ENCODE measurements at regions not wholly inside any gene's neighbourhood (a gene's known extent, or its start where the extent isn't known, plus 50 kb on each side); places are given as distances from the start of the nearest gene placed in this dataset.
"Not testable (repeated sequence)": the region's sequence is repeated elsewhere in the genome, so short reads cannot be mapped to it uniquely, and the experiment has no call there.

DNA sequence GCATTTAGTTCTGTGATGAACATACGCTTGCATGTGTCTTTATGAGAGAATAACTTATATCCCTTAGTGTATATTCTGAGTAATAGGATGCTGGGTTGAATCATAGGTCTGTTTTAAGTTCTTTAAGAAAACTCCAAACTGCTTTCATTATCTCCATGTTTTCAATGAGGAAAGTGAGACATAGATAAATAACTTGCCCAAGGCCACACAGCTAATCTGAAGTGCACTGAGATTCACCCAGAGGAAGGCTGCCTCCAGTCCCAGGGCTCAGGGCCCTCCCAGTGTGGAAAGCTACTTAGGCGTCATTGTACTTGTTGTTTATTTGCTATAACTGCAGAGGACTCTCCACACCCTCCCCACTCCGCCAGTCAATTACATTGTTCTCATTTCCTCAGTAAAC lies 126.7 kb downstream of the INHBA start:
- DNase-seq = no peak

DNA sequence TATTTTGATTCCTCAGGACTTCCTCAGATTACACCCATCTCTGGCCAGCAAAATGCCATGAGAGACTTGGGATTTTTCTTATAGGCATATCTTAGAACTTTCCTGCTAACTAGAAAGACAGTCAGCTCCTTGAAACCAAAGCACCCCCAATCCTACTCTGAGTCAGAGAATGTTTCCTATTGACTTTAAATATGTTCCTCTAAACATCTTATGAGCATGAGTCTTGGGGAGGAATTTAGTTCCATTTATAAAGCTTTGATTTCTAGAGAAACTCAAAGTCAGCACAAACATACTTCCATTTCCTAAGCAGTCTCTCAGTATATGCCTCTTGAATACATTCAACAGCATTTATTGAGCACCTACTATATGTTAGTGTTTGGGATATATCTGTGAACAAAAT lies 128.5 kb downstream of the INHBA start:
- DNase-seq = no peak

DNA sequence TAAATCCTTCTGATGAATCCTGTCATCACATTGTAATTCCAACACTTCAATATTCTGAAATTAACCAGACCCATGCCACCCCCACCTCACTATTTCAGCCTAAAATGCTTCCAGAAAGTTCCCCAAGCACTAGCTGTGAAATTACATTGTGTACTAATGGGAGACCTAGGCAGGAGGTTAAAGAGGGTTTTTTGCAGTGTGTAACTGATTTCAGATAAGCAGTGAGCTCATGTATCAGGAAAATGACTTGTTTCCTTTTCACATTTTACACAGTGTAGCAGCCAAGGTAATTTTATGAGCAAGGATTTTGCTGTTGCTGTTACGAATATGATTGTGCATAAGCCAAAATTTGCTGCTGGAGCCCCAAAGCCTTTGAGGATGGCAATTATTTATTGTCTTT lies 129.0 kb downstream of the INHBA start:
- no peak for DNase-seq

DNA sequence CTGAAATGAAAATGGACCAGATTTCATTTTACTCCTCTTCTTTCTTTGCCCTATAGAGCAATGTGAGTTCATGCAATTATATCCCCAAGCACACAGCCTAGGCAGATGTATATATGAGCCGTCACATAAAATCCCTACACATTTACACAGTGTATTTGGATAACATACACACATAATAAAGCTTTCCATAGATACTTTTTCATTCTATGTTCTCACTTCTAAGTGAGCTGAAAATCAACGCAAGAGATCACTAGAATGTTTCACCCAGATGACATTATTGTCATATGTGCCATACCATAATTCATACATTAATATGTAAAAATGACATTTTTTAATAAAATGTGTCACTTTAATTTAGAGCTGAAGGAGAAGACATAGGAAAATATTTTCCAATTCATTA lies 129.4 kb downstream of the INHBA start:
- DNase-seq = no peak

DNA sequence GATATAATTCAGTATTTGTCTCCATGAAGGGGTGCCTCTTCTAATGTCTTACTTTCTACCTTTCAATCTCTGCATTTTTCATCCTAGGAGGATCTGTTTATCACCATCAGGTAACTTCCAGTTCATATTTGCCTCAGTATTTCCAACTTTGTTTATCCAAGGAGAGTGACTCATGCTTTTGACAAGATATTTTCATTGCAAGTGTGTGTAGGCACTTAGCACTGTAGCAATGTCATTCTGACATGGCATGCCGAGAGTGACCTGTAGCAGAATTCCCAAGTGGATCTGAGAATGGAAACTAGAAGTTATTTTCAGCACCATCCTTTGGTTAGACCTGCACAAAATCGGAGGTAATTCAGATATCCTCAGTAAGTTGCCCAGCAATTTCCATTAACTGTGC lies 129.9 kb downstream of the INHBA start:
- DNase-seq = no peak

DNA sequence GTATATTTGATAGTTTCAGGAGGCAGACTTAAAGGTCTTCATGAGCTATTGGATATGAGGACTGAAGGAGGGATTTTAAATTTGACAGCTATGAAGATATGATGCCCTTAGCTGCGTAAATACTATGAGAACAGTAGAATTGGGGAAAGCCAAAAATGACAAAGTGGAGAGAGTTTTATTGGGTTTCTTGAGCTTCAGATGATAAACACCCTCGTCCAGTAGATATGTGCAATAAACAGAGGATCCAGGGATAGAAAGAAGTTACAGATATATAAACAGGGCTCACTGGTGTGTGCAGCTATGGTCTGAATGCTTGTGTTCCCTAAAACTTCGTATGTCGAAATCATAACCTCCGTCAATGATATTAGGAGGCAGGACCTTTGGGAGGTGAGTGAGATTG lies 131.3 kb downstream of the INHBA start:
- DNase-seq = no peak

DNA sequence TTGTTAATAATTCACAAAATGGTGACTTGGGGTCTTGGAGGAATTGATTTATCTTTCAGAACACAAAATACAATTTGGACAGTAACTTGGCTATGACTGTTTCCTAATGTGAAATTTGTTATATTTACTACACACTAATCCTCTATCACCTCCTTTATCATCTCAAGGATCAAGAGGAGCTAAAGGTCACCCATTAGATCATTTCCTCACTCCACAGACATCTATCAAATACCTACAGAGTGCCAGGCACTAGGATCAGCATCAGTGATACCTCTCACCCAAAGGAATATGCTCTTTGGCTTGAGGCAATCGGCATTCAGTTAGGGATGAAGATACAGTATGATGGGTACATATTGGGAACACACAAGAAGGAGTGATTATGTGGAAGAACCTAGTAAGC lies 132.1 kb downstream of the INHBA start:
- DNase-seq = no peak

DNA sequence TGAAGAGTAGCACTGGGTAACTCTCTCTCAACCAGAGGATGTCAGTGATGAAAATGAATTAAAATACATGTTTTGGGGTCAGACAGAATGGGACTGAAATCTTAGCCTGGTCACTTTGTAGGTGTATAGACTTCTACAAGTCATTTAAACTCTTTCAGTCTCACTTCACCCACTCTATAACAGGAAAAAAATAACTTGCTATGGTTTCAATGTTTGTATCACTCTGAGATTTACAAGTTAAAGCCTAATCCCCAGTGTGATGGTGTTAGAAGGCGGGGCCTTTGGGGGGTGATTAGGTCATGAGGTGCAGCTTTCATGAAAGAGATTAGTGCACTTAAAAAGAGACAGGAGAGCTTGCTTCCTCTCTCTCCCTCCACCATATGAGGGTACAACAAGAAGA lies 134.8 kb downstream of the INHBA start:
- no peak for DNase-seq

DNA sequence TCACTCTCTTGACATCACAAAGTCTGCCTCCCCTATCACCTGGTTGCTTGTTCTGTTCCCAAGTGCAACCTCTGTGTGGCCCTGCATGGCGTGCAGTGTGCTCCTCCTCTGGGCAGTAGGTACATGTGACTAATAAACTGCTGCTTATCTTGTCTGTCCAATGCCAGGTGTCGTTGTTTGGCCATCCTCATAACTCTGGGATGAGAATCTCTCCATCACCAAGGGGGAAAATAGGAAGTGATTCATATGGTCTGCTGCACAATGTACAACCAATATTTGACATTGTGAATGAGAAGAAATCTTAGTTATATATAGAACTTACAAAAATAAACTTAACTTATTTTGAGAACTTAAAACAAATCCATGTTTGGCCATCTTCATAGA lies 135.2 kb downstream of the INHBA start:
- no peak for DNase-seq

DNA sequence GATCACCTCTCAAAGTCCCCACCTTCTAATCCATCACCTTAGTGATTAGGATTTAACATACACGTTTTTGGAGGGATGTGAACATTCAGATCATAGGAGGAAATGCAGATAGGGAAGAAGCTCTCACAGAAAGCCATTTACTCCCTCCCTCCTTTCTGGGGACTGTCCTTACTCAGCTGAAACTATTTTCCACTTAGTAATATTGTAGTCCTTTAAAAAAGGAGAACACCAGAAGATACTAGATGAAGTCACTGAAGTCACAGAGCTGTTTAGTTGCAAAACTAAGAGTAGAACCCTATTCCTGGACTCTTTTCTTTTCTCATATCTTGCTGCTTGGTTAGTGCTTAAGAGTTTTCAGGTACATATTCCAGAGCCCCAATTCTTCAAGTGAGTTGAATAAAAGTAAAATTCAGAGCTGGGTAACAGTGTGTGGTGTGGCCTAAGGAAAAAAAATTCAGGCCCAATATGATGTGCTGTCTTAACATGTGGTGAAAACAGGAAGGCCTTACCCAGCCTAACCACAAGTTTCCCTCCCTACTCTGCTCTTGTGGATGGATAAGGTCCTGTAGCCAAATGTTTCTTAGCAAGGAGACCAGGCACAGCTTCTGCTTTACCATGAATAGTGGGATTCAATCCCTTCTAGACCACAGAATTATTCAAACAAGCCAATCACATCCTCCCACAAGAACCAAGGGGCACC lies 135.7 kb downstream of the INHBA start:
- DNase-seq = no peak

DNA sequence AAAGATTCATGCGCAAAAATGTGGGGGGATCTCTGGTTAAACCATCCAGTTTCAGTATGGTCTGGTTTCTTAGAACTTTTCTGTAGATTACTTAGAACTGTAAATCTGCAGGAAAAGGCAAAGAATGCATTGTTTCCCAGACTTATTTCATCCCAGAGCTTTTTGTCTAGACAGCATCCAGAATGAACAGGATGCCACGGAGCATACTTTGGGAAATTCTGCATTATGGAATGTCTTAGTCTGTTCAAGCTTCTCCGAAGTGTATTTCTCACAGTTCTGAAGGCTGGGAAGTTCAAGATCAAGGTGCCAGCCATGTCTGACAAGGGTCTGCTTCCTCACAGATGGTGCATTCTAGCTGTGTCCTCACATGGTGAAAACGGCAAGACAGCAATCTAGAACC lies 136.3 kb downstream of the INHBA start:
- no peak for DNase-seq

DNA sequence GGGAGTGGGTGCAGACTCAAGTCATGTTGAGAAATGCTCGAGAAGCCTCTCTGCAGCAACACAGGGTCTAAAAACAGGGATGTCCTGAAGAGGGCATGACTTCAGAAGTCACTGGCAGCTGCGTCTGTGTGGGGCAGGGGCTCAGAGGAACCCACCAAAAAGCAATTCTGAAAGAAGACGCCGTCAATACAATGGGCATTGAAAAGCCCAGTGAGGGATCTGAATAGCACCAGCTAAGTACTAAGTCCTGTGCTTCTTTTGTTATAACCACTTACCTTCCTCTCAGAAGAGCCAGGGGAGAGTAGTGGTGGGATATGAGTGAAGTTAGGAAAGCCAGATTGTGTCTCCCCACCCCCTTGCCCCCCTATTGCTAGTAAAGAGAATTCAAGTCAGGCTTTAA lies 137.2 kb downstream of the INHBA start:
- DNase-seq = no peak

DNA sequence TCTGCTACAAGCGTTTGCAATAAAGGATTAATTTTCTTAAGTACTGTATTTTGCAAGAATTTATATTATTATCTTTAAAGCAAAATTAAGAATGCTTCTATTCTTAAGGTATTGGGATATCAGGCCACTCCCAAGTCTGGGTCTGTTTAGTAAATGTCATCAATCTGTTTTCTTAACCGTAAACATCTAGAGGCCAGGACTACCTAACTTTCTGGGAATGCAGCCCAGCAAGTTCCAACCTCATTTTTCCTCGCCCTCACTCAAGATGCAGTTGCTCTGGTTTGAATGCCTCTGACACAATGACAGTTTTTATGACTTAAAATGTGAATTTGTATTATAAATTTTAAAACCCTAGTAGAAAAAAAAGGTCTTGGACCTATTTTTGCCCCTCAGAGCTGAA lies 143.5 kb downstream of the INHBA start:
- no peak for DNase-seq

DNA sequence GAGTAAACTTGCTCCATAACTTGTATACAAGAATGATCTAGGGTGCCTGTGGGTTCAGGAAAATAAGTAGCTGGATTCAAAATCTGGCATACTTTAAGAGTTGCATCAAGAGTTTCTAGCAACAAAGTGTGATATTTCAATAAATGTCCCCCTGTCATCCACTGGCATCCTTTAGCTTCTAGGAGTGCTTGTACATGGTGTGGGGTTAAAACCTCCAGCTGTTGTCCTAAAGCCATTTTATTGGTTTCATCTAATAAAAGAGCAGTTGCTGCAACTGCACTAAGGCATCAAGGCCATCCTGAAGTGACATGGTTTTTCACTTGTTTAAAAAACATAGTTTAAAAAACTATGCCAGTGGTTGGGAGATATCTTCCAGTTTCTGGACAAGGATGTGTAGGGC lies 148.4 kb downstream of the INHBA start:
- no peak for DNase-seq

DNA sequence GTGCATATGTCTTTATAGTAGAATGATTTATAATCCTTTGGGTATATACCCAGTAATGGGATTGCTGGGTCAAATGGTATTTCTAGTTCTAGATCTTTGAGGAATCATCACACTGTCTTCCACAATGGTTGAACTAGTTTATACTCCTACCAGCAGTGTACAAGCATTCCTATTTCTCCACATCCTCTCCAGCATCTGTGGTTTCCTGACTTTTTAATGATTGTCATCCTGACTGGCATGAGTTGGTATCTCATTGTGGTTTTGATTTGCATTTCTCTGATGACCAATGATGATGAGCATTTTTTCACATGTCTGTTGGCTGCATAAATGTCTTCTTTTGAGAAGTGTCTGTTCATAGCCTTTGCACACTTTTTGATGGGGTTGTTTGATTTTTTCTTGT lies 152.8 kb downstream of the INHBA start:
- DNase-seq = not testable (repeated sequence)

DNA sequence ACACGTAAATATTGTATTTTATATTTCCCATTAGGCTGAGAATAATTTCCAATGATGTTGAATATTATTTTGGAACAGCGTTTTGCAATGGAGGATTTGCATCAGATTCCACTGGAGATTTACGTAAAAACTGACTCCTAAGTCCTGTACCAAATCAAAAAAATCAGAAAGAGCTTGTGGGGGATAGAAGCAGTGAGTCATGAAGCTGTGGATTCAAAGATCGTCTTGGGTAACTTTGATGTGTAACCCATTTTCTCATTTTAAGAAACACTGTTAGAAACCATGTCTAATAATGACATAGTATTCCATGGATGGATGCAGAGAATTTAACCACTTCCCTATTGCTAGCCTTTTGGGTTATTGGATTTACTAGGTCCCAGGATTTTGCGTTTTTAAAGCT lies 158.6 kb downstream of the INHBA start:
- no peak for DNase-seq

DNA sequence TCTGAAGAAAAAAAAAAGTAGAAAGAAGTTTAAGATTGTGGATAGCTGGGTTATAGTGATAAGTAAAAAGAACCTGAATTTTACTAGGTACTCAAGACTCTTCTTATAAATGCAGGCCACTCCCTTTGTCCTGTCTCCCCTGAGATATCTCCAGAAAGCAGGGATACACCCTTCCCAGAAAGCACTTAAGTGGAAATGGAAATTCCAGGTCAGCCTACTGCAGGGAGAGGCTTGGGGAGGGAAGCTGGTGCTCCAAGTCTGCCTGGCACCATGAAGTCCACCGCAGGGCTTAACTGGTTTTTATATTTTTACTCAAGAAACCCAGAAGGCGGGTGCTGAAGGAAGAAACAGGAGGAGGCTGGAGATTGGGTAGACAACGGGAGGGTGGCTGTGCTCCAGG lies 162.3 kb downstream of the INHBA start:
- DNase-seq = no peak

DNA sequence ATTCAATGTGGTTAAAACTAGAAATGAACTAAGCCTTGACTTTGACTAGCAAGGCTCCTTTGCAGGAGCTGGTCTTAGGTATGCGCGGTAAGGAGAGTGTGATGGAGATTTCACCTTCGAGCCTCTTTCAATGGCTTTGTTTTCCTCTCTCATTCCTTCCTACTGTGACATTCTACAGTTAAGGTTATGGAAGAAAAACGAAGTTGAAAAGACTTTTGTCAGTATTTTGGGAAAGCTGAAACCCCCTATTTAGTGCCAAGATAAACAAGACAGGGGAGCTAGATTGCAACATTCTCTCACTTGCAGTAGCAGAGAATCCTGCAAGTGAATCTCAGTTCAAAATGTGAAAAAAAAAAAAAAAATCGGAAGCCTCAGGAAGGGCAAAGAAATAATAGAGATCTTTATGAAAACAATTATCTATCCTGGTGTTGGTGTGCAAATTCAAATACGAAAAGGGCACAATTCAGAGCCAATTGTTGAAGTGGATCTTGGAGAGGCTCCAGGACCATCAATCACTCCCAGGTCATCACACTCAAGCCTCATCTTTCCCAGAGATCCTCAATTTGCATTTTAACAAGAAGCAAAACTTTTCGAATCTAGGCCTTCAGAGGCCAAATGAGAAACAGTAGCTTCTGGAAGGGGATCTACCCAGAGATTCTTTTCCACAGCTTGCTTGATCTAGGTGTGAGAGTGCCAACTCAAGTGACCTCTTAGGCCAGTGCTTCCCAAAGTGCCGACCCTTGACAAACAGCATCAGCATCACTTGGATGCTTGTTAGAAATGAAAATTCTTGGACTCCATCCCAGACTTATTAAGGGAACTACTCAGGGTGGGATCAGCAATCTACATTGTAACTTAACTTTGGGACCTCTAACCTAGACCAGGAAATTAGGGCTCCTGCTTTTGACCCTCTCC lies 163.8 kb downstream of the INHBA start:
- no peak for DNase-seq

DNA sequence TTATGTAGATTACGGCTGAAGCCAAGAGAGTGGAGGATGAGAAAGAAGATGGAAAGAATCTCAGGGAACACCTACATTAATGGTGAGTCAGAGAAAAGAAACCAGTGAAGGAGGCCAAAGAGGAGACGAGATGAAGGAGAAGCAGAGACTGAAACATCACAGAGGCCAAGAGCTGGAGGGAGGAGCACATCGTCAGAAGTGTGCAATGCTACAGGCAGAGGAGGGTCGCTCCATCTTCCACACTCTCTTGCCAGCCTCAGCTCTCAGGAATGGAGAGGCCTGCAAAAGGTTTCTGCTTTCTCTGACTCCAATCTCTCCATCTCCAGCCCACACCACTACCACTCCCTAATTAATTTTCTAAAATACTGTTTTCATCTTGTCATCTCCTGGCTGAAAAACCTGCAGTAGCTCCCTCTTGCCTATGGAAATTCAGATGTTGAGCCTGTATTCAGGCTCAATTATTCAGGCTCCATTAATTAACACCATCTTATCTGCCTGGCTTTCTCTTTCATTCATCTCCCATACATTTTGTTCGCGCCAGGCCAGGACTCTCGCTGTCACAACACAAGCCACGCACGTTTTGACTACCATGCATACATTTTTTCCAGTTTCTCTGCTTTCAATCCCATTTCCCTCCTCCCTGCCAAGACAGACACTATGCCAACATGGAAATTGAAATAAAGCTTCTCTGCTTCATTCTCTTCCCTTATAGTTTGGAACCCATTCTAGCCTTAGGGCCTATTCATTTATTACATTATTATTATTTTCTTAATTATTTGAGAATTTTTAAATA lies 165.8 kb downstream of the INHBA start:
- no peak for DNase-seq

DNA sequence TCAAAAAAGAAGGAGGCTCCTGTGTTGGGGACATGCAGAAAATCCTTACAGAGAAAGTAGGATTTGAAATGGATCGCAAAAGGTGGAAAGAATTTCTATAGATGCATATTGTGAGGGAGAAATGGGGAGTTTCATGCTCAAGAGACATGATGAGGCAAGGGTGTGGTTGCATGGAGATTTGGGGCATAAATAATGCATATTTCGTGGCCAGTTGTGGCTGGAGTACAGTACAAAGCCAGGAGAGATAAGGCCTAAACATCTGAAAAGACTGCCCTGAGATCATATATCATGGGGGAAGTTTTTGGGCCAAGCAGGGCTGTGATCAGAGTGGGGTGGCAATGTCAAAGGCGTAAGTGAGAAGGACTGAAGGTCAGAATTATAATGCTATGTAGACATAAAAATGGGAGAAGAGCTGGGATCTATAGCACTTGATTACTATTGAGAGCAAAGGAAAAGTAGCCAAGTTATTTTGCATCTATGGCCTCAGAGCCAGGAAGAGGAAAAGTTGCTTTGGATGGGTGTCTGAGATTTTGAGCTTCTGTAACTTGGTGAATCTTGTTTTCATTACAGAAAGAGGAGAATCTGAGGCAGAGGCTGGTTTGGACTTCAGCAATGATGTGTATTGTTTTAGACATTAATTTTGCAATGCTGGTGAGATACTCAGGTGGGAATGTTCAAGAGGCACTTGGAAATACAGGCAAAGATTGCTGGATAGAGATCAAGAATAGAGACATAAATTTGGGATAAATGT lies 166.6 kb downstream of the INHBA start:
- DNase-seq = no peak

DNA sequence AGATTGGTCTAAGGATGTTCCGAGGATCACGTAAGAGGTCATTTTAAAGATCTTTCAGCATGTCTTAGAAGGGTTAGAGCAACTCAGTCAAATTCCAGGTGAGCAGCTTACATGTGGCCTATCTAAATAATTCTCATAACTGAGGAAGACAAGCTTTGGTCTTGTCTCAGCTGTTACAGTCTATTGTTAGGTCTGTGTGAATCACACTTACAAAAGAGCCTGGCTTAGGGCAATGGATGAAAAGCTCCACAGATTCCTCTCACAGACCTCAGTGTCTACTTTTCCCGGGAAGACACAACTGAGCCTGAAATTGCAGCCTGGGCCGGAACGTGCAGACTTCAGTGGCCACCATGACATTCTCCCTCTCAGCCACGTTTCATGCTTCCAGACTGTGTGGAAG lies 173.1 kb downstream of the INHBA start:
- DNase-seq = no peak

DNA sequence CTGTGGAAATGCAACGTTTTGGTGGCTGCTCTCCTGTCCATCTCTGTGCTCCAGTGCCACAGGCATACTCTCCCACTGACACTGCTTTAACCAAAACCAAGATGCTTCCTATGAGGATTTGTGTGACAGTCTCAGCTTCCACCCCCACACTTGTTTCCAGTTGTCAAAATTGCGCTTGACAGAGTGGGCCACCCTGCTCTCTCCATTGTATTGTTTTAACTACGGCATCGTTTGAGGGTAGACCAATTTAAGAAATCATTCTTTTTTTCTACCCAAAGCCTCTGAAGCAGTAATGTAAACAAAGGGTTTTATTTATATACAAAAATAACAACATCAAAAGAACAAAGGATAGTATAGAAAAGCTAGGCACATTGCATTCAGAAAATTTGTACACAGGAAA lies 178.0 kb downstream of the INHBA start:
- no peak for DNase-seq

DNA sequence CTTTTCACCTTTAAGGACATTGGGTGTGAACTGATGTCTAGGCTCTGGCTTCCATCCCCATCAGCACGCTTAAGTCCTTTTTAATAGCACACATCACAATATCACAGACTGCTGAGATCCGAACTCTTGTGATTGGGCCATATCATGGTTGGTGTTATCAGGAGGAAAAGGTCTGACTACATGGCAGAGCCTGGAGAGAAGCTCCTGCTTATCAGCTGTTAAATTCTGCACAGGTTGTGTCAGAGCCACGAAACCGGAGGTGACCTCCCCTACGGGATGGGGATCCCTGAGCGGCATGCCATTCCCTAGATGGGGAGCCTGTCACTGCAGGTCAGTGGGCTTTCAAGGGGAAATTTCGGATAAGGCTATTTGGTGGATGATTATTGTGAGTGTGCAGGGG lies 182.4 kb downstream of the INHBA start:
- no peak for DNase-seq
